ENCODE measurements at regions not wholly inside any gene's neighbourhood (a gene's known extent, or its start where the extent isn't known, plus 50 kb on each side); places are given as distances from the start of the nearest gene placed in this dataset.

DNA sequence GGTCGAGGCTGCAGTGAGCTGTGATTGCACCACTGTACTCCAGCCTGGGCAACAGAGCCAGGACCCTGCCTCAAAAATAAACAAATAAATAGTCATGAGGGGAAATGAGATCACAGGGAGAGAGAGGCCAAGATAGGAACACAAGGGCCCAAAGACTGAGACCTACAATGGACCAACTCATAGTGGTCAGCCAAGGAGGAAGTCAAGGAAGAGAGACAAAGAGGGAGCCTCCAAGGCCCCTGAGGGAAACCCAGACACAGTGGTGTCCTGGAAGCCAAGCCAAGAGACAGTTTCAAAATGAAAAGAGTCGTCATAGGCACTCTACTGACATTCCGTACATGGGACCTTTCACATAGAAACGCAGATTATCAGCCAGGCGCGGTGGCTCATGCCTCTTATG lies 153.3 kb downstream of the BCOR start:
- TF ChIP-seq, protein P1, sequence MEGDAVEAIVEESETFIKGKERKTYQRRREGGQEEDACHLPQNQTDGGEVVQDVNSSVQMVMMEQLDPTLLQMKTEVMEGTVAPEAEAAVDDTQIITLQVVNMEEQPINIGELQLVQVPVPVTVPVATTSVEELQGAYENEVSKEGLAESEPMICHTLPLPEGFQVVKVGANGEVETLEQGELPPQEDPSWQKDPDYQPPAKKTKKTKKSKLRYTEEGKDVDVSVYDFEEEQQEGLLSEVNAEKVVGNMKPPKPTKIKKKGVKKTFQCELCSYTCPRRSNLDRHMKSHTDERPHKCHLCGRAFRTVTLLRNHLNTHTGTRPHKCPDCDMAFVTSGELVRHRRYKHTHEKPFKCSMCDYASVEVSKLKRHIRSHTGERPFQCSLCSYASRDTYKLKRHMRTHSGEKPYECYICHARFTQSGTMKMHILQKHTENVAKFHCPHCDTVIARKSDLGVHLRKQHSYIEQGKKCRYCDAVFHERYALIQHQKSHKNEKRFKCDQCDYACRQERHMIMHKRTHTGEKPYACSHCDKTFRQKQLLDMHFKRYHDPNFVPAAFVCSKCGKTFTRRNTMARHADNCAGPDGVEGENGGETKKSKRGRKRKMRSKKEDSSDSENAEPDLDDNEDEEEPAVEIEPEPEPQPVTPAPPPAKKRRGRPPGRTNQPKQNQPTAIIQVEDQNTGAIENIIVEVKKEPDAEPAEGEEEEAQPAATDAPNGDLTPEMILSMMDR (IDR thresholded peaks at IDR 0.05; ENCODE audit: borderline replicate concordance, insufficient read depth, low read depth, low read length): no peak
- no peak overlapping the region for H3K4me3 ChIP-seq (ENCODE audit: low read depth, low read length)

DNA sequence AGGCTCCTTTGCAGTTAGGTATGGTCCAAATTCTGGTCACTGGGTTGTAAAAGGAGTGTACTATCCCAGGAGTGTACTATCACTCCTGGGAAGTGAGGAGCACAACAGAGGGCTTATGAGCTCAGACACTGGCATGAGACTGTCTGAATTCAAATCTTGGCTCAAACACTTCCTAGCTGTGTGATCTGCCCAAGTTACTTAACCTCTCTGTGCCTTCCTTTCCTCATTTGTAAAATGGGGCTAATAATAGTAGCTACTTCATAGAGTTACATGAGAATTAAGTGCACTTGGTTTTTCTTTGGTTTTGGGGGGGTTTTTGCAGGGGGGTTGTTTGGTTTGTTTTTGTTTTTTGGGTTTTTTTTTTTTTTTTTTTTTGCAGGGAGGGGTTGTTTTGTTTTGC lies 152.0 kb downstream of the BCOR start:
- no peak overlapping the region for H3K4me3 ChIP-seq (ENCODE audit: low read depth, low read length)
- TF ChIP-seq, protein P1 (IDR thresholded peaks at IDR 0.05; ENCODE audit: borderline replicate concordance, insufficient read depth, low read depth, low read length): no peak

- TF ChIP-seq, protein P1 (IDR thresholded peaks at IDR 0.05; ENCODE audit: borderline replicate concordance, insufficient read depth, low read depth, low read length): no peak
- H3K4me3 ChIP-seq (ENCODE audit: low read depth, low read length): no peak overlapping the region
These were observed 150.9 kb downstream of the BCOR start for GRCh38 chrX:39946822-39947221.

- no peak overlapping the region for H3K4me3 ChIP-seq (ENCODE audit: low read depth, low read length)
- TF ChIP-seq, protein P1 (IDR thresholded peaks at IDR 0.05; ENCODE audit: borderline replicate concordance, insufficient read depth, low read depth, low read length): no peak
These were observed 149.2 kb downstream of the BCOR start for GRCh38 chrX:39948582-39948981.

DNA sequence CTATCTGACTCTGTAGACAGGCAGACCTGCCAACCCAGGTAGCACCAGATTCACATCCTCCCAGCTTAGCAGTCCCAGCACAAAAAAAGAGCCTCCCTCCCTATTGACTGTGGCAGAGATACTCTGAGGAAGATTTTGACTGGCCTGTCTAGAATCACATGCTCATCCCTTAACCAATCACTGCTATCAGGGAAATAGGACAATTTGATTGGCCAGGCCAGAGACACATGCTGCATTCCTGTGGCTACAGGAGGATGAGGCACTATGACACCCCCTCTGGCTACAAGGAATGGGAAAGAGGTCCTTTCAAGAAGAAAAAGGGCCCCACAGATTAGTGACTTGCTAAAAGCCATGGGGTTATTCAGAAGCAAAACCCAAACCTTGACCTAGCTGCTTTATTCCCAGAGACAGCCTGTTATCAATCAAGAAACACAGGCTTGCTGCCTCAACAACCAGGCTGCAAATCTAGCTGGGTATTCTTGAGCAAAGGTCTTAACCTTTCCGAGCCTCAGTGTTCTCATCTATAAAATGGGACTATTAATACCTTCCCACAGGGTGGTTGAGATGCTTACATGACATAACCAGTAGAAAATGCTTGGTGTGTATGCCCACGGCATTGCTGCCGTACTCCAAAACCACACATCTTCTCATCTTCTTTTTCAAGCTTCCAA lies 147.6 kb downstream of the BCOR start:
- TF ChIP-seq, protein P1 (IDR thresholded peaks at IDR 0.05; ENCODE audit: borderline replicate concordance, insufficient read depth, low read depth, low read length): no peak
- H3K4me3 ChIP-seq (ENCODE audit: low read depth, low read length): no peak overlapping the region

GRCh38 chrX:39952989-39953388 lies 144.8 kb downstream of the BCOR start:
- no peak overlapping the region for H3K4me3 ChIP-seq (ENCODE audit: low read depth, low read length)
- TF ChIP-seq, protein P1 (IDR thresholded peaks at IDR 0.05; ENCODE audit: borderline replicate concordance, insufficient read depth, low read depth, low read length): no peak

- no peak overlapping the region for H3K4me3 ChIP-seq (ENCODE audit: low read depth, low read length)
- TF ChIP-seq, protein P1 (IDR thresholded peaks at IDR 0.05; ENCODE audit: borderline replicate concordance, insufficient read depth, low read depth, low read length): no peak
These were observed 143.9 kb downstream of the BCOR start for GRCh38 chrX:39953879-39954278.

Measured in GM12875 (cell line).